ENCODE measurements at regions not wholly inside any gene's neighbourhood (a gene's known extent, or its start where the extent isn't known, plus 50 kb on each side); places are given as distances from the start of the nearest gene placed in this dataset.

GRCh38 chr5:158569534-158569933 is 530.2 kb downstream of the EBF1 start:
- Histone ChIP-seq H3K27me3 (ENCODE audit: control insufficient read depth, insufficient read depth, low read length, poor library complexity, severe bottlenecking) (no peaks in the 10 kb centered on the region), H3K9ac (ENCODE audit: extremely low read depth, low read length, poor library complexity, severe bottlenecking) (no peak overlapping the region), H3K27ac (ENCODE audit: low read depth, low read length) (peak overlapping the region; percentile 8), H3K9me3 (ENCODE audit: control insufficient read depth, low read length) (peaks cover 18% of the 10 kb centered on the region), H3K4me1 (ENCODE audit: control insufficient read depth, insufficient read depth, low read length) (peaks cover 7% of the 10 kb centered on the region), H3K4me3 (ENCODE audit: low read length) (no peak overlapping the region), H3K36me3 (ENCODE audit: control insufficient read depth, insufficient read depth, low read length) (no peaks in the 10 kb centered on the region)
- no peaks in the 10 kb centered on the region for H3K27me3 Mint-ChIP-seq (ENCODE audit: insufficient read depth)
- no peak for TF ChIP-seq CTCF (conservative IDR thresholded peaks at IDR 0.05)
- peak overlapping the region; percentile 50 for H3K27ac Mint-ChIP-seq
- H3K4me1 Mint-ChIP-seq = peaks cover 6% of the 10 kb centered on the region
- H3K9me3 Mint-ChIP-seq = peaks cover 4% of the 10 kb centered on the region
- DNase-seq = peak; percentile 76
- 20 to 68% methylated on average over 1 to 4 of the region's 4 CpGs for WGBS, 2 experiments (ENCODE audit: insufficient coverage in 1 of 2, insufficient read length in 1 of 2)
- no peak overlapping the region for H3K4me3 Mint-ChIP-seq
- H3K36me3 Mint-ChIP-seq (ENCODE audit: low read depth) = peaks cover 2% of the 10 kb centered on the region

DNA sequence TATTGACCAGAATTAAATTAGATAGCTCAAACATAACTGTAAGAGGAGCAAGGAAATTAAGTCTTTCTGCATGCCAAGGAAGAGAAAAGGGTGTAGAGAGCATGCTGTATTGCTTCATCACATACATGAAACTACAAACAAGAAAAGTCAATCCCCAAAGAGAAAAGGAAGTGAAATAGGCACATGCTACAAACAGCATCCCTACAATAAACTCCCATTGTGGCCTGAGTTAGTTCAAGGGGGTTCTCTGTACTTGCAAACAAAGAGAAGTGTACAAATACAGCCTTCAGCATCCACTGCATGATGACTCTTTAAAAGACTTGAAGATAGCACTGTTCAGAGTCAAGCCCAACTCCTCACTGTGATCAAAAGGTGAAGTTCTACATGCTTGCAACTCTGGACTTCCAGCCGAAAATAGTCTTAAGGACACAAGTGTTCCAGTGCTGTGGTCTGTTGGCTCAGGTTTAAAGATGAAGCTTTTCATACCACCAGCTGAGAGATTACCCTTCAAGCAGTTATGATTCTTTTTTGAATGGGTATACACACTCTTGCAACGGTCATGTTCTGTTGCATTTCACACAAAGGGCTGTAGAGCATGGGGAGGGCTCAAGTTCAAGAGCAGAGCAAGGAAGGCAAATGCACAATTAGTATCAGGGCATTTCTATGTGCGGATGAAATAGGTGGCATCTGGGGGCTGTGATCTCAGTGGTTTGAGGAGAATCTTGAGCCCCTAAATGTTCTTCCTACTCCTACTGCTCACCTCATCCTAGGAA is 534.5 kb downstream of the EBF1 start:
- no peak overlapping the region for H3K27ac ChIP-seq (ENCODE audit: low read depth, low read length)
- Mint-ChIP-seq H3K27me3 (ENCODE audit: insufficient read depth) (no peaks in the 10 kb centered on the region), H3K9me3 (peaks cover 2% of the 10 kb centered on the region), H3K36me3 (ENCODE audit: low read depth) (peaks cover 2% of the 10 kb centered on the region), H3K4me1 (peaks cover 6% of the 10 kb centered on the region), H3K4me3 (no peak overlapping the region), H3K27ac (no peak overlapping the region)
- no peaks in the 10 kb centered on the region for H3K27me3 ChIP-seq (ENCODE audit: control insufficient read depth, insufficient read depth, low read length, poor library complexity, severe bottlenecking)
- H3K9me3 ChIP-seq (ENCODE audit: control insufficient read depth, low read length) = peaks cover 13% of the 10 kb centered on the region
- DNase-seq = no peak
- no peak overlapping the region for H3K4me3 ChIP-seq (ENCODE audit: low read length)
- H3K4me1 ChIP-seq (ENCODE audit: control insufficient read depth, insufficient read depth, low read length) = peaks cover 6% of the 10 kb centered on the region
- WGBS, 2 experiments (ENCODE audit: insufficient coverage in 1 of 2, insufficient read length in 1 of 2) = 94 to 95% methylated on average over 3 of the region's 3 CpGs
- H3K36me3 ChIP-seq (ENCODE audit: control insufficient read depth, insufficient read depth, low read length) = no peaks in the 10 kb centered on the region
- H3K9ac ChIP-seq (ENCODE audit: extremely low read depth, low read length, poor library complexity, severe bottlenecking) = no peak overlapping the region
- no peak for TF ChIP-seq CTCF (conservative IDR thresholded peaks at IDR 0.05)

GRCh38 chr5:158563760-158564390 is 535.8 kb downstream of the EBF1 start:
- DNase-seq = no peak
- Mint-ChIP-seq H3K27ac (no peak overlapping the region), H3K27me3 (ENCODE audit: insufficient read depth) (no peaks in the 10 kb centered on the region), H3K4me1 (no peaks in the 10 kb centered on the region), H3K9me3 (peaks cover 2% of the 10 kb centered on the region), H3K36me3 (ENCODE audit: low read depth) (peaks cover 2% of the 10 kb centered on the region), H3K4me3 (no peak overlapping the region)
- TF ChIP-seq CTCF (conservative IDR thresholded peaks at IDR 0.05) = no peak
- H3K27me3 ChIP-seq (ENCODE audit: control insufficient read depth, insufficient read depth, low read length, poor library complexity, severe bottlenecking) = no peaks in the 10 kb centered on the region
- H3K36me3 ChIP-seq (ENCODE audit: control insufficient read depth, insufficient read depth, low read length) = no peaks in the 10 kb centered on the region
- H3K27ac ChIP-seq (ENCODE audit: low read depth, low read length) = no peak overlapping the region
- H3K4me3 ChIP-seq (ENCODE audit: low read length) = no peak overlapping the region
- 93 to 96% methylated on average over 3 to 5 of the region's 5 CpGs for WGBS, 2 experiments (ENCODE audit: insufficient coverage in 1 of 2, insufficient read length in 1 of 2)
- H3K9ac ChIP-seq (ENCODE audit: extremely low read depth, low read length, poor library complexity, severe bottlenecking) = no peak overlapping the region
- H3K4me1 ChIP-seq (ENCODE audit: control insufficient read depth, insufficient read depth, low read length) = no peaks in the 10 kb centered on the region
- H3K9me3 ChIP-seq (ENCODE audit: control insufficient read depth, low read length) = peaks cover 9% of the 10 kb centered on the region

Measured in endodermal cell (in vitro differentiated cells).